ENCODE measurements at regions not wholly inside any gene's neighbourhood (a gene's known extent, or its start where the extent isn't known, plus 50 kb on each side); places are given as distances from the start of the nearest gene placed in this dataset.

GRCh38 chr10:46229144-46229563, 57.6 kb upstream of the ANTXRL start:
- no peak for DNase-seq

- DNase-seq = no peak
These were observed 56.2 kb upstream of the ANTXRL start for GRCh38 chr10:46230615-46231014.

- no peak for DNase-seq
These were observed 55.7 kb upstream of the ANTXRL start for GRCh38 chr10:46231087-46231486.

- DNase-seq = no peak
These were observed 54.7 kb upstream of the ANTXRL start for GRCh38 chr10:46232084-46232483.

- DNase-seq = no peak
These were observed 54.1 kb upstream of the ANTXRL start for GRCh38 chr10:46232666-46233065.

GRCh38 chr10:46233181-46233580, 53.6 kb upstream of the ANTXRL start:
- no peak for DNase-seq

GRCh38 chr10:46234026-46234425, 52.8 kb upstream of the ANTXRL start:
- no peak for DNase-seq

GRCh38 chr10:46234431-46235060, 52.3 kb upstream of the ANTXRL start:
- no peak for DNase-seq

GRCh38 chr10:46235705-46236545, 50.9 kb upstream of the ANTXRL start:
- no peak for DNase-seq

- DNase-seq = no peak
These were observed 50.3 kb upstream of the ANTXRL start for GRCh38 chr10:46236546-46236887.

GRCh38 chr10:46236941-46237681, 49.7 kb upstream of the ANTXRL start:
- DNase-seq = no peak
